Peyer's patch (tissue), 4 donors: ENCODE measurements at regions not wholly inside any gene's neighbourhood (a gene's known extent, or its start where the extent isn't known, plus 50 kb on each side); places are given as distances from the start of the nearest gene placed in this dataset.

Experiments used
- DNase-seq, 3 donors: peaks; one replicate each; pipeline ENCODE4 v3.0.0-alpha.2; 2017 to 2019
- H3K27ac ChIP-seq, 4 donors: fragments of 200-600 bp; sonication (generic); one replicate each; pipeline ENCODE4 v1.5.1; 2016 to 2019
- H3K27me3 ChIP-seq, 2 donors: fragments of 200-600 bp; sonication (generic); one replicate each; pipeline ENCODE4 v1.5.1; 2019
- H3K36me3 ChIP-seq, 3 donors: fragments of 200-600 bp; sonication (generic); one replicate each; pipeline ENCODE4 v1.5.1; 2016 to 2019
- H3K4me1 ChIP-seq, 4 donors: fragments of 200-600 bp; sonication (generic); one replicate each; pipeline ENCODE4 v1.5.1; 2016 to 2019
- H3K4me3 ChIP-seq, 4 donors: fragments of 200-600 bp; sonication (generic); 1 replicate in 3 of 4; 2 replicates in 1 of 4; pipeline ENCODE4 v1.5.1; 2016 to 2019; ENCODE audit warnings: mild to moderate bottlenecking in 1 of 4
- H3K9me3 ChIP-seq, 4 donors: fragments of 200-600 bp; sonication (generic); one replicate each; pipeline ENCODE4 v1.5.1; 2016 to 2019; ENCODE audit warnings: mild to moderate bottlenecking in 1 of 4
- CTCF ChIP-seq, 6 experiments: fragments of 450-650 bp in 4 of 6; fragments of 200-600 bp in 2 of 6; sonication (generic) in 1 of 6; IDR thresholded peaks; one replicate each; pipeline ENCODE4 v1.5.1; 2017 to 2019; ENCODE audit warnings: antibody characterized with exemption in 6 of 6, mild to moderate bottlenecking in 3 of 6, moderate library complexity in 1 of 6
- POLR2A ChIP-seq, 2 donors: fragments of 450-650 bp; IDR thresholded peaks; one replicate each; pipeline ENCODE4 v1.5.1; 2017; ENCODE audit warnings: antibody characterized with exemption in 2 of 2, mild to moderate bottlenecking in 2 of 2, moderate library complexity in 2 of 2

GRCh38 chr4:128513664-128514484, 226.3 kb upstream of the PGRMC2 start:
- no peak overlapping the region for H3K27ac ChIP-seq
- H3K4me3 ChIP-seq: no peak overlapping the region
- peaks cover 0 to 9% (median 0%) of the 10 kb centered on the region in 4 donors for H3K4me1 ChIP-seq
- no peaks in the 10 kb centered on the region for H3K36me3 ChIP-seq
- TF ChIP-seq POLR2A (IDR thresholded peaks at IDR 0.05) (no peak), CTCF (IDR thresholded peaks at IDR 0.05) (no peak)
- H3K9me3 ChIP-seq: no peaks in the 10 kb centered on the region
- DNase-seq: no peak
- no peaks in the 10 kb centered on the region for H3K27me3 ChIP-seq

GRCh38 chr4:128512767-128513322, 225.2 kb upstream of the PGRMC2 start:
- H3K27me3 ChIP-seq: no peaks in the 10 kb centered on the region
- DNase-seq: no peak
- no peak overlapping the region for H3K27ac ChIP-seq
- H3K4me1 ChIP-seq: peaks cover 0 to 9% (median 0%) of the 10 kb centered on the region in 4 donors
- H3K4me3 ChIP-seq: no peak overlapping the region
- H3K36me3 ChIP-seq: no peaks in the 10 kb centered on the region
- TF ChIP-seq POLR2A (IDR thresholded peaks at IDR 0.05): no peak
- TF ChIP-seq CTCF (IDR thresholded peaks at IDR 0.05): no peak
- no peaks in the 10 kb centered on the region for H3K9me3 ChIP-seq

- TF ChIP-seq POLR2A (IDR thresholded peaks at IDR 0.05) (no peak), CTCF (IDR thresholded peaks at IDR 0.05) (no peak)
- no peak for DNase-seq
- Histone ChIP-seq H3K4me3 (no peak overlapping the region), H3K36me3 (no peaks in the 10 kb centered on the region), H3K4me1 (peaks cover 0 to 6% (median 0%) of the 10 kb centered on the region in 4 donors), H3K27me3 (no peaks in the 10 kb centered on the region), H3K27ac (no peak overlapping the region), H3K9me3 (no peaks in the 10 kb centered on the region)
Measured at GRCh38 chr4:128512161-128512560, 224.5 kb upstream of the PGRMC2 start.

GRCh38 chr4:128510850-128511249, 223.2 kb upstream of the PGRMC2 start:
- Histone ChIP-seq H3K4me1 (no peaks in the 10 kb centered on the region), H3K27ac (no peak overlapping the region), H3K4me3 (no peak overlapping the region), H3K9me3 (no peaks in the 10 kb centered on the region), H3K27me3 (no peaks in the 10 kb centered on the region), H3K36me3 (no peaks in the 10 kb centered on the region)
- TF ChIP-seq CTCF (IDR thresholded peaks at IDR 0.05) (no peak), POLR2A (IDR thresholded peaks at IDR 0.05) (no peak)
- no peak for DNase-seq

- no peak for DNase-seq
- no peak overlapping the region for H3K4me3 ChIP-seq
- H3K4me1 ChIP-seq: no peaks in the 10 kb centered on the region
- H3K36me3 ChIP-seq: no peaks in the 10 kb centered on the region
- TF ChIP-seq POLR2A (IDR thresholded peaks at IDR 0.05): no peak
- no peak overlapping the region for H3K27ac ChIP-seq
- peaks cover 0 to 5% (median 0%) of the 10 kb centered on the region in 4 donors for H3K9me3 ChIP-seq
- no peaks in the 10 kb centered on the region for H3K27me3 ChIP-seq
Measured at GRCh38 chr4:128502818-128503527, 215.4 kb upstream of the PGRMC2 start.

- H3K27ac ChIP-seq: no peak overlapping the region
- no peak for TF ChIP-seq POLR2A (IDR thresholded peaks at IDR 0.05)
- no peak for TF ChIP-seq CTCF (IDR thresholded peaks at IDR 0.05)
Measured at GRCh38 chr4:128501239-128501638, 213.6 kb upstream of the PGRMC2 start.

More at GRCh38 chr4:128501239-128501638, 213.6 kb upstream of the PGRMC2 start:
- no peak for DNase-seq
- Histone ChIP-seq H3K4me1 (no peaks in the 10 kb centered on the region), H3K27me3 (no peaks in the 10 kb centered on the region), H3K9me3 (peaks cover 0 to 5% (median 0%) of the 10 kb centered on the region in 4 donors), H3K4me3 (no peak overlapping the region), H3K36me3 (no peaks in the 10 kb centered on the region)
